Mucosa of descending colon (tissue), 3 donors: ENCODE measurements at regions not wholly inside any gene's neighbourhood (a gene's known extent, or its start where the extent isn't known, plus 50 kb on each side); places are given as distances from the start of the nearest gene placed in this dataset.

ENCODE experiments used
- ATAC-seq: fragments of 200-7000 bp; cut with Tn5 transposase; one replicate; pipeline ENCODE4 v1.9.1; 2020; ENCODE audit warnings: mild to moderate bottlenecking, moderate library complexity
- DNase-seq, 3 donors: peaks; one replicate each; pipeline ENCODE4 v3.0.0-alpha.2; 2020
- H3K36me3 ChIP-seq: fragments of 200-600 bp; one replicate; pipeline ENCODE4 v1.8.0; 2021; ENCODE audit warnings: low read depth, mild to moderate bottlenecking
- H3K4me1 ChIP-seq: fragments of 200-600 bp; one replicate; pipeline ENCODE4 v1.8.0; 2021; ENCODE audit warnings: low read depth, mild to moderate bottlenecking
- H3K4me3 ChIP-seq: fragments of 200-600 bp; one replicate; pipeline ENCODE4 v1.8.0; 2021; ENCODE audit warnings: mild to moderate bottlenecking
- H3K9me3 ChIP-seq: fragments of 200-600 bp; one replicate; pipeline ENCODE4 v1.8.0; 2021; ENCODE audit warnings: mild to moderate bottlenecking
- CTCF ChIP-seq: fragments of 200-600 bp; IDR thresholded peaks from one replicate; pipeline ENCODE4 v1.8.0; 2022; ENCODE audit warnings: antibody characterized with exemption, mild to moderate bottlenecking
- intact Hi-C, 2 donors: fragments of 100-400 bp; cut with DNase I in 1 of 2; cut with micrococcal nuclease in 1 of 2; formaldehyde crosslinking; loops; one replicate each; pipeline versions ENCODE4 v1.11.0 to v1.11.1; 2022; cut with DNase I, micrococcal nuclease
- donor health status: DM: no; HTN: no; CAD: no; lungs with moderate emphysema.
- donor health status: DM: no; HTN: no; CAD: no.
- donor health status: DM: no; HTN: yes; CAD: no.

GRCh38 chr5:141790630-141791029, 87.6 kb downstream of the PCDH1 start:
- no peaks in the 10 kb centered on the region for H3K36me3 ChIP-seq
- intact Hi-C loops, result no loop called here
- no peak for TF ChIP-seq CTCF
- H3K4me1 ChIP-seq, result no peaks in the 10 kb centered on the region
- ATAC-seq (no peak), DNase-seq (no peak)
- no peaks in the 10 kb centered on the region for H3K9me3 ChIP-seq
- H3K4me3 ChIP-seq, result no peak overlapping the region

GRCh38 chr5:141789330-141789729, 88.9 kb downstream of the PCDH1 start:
- H3K4me1 ChIP-seq, result no peaks in the 10 kb centered on the region
- no peak overlapping the region for H3K4me3 ChIP-seq
- no peaks in the 10 kb centered on the region for H3K9me3 ChIP-seq
- ATAC-seq (no peak), DNase-seq (no peak)
- TF ChIP-seq CTCF, result no peak
- intact Hi-C loops, result no loop called here
- no peaks in the 10 kb centered on the region for H3K36me3 ChIP-seq

- intact Hi-C loops, result no loop called here
- ATAC-seq, result no peak
Observed at GRCh38 chr5:141788296-141788970, 89.8 kb downstream of the PCDH1 start.

GRCh38 chr5:141787376-141787775, 90.8 kb downstream of the PCDH1 start:
- DNase-seq (no peak), ATAC-seq (no peak)
- Histone ChIP-seq H3K4me3 (no peak overlapping the region), H3K4me1 (no peaks in the 10 kb centered on the region), H3K36me3 (no peaks in the 10 kb centered on the region), H3K9me3 (no peaks in the 10 kb centered on the region)
- TF ChIP-seq CTCF, result no peak
- intact Hi-C loops, result no loop called here

More at GRCh38 chr5:141788296-141788970, 89.8 kb downstream of the PCDH1 start:
- no peak for DNase-seq
- no peak overlapping the region for H3K4me3 ChIP-seq
- no peak for TF ChIP-seq CTCF
- no peaks in the 10 kb centered on the region for H3K4me1 ChIP-seq
- no peaks in the 10 kb centered on the region for H3K9me3 ChIP-seq
- H3K36me3 ChIP-seq, result no peaks in the 10 kb centered on the region

- intact Hi-C loops, result no loop called here
- Histone ChIP-seq H3K4me3 (no peak overlapping the region), H3K9me3 (no peaks in the 10 kb centered on the region), H3K4me1 (no peaks in the 10 kb centered on the region), H3K36me3 (no peaks in the 10 kb centered on the region)
- no peak for TF ChIP-seq CTCF
- no peak for ATAC-seq
- no peak for DNase-seq
Observed at GRCh38 chr5:141786700-141787099, 91.5 kb downstream of the PCDH1 start.

- ATAC-seq (no peak), DNase-seq (no peak)
- no peaks in the 10 kb centered on the region for H3K9me3 ChIP-seq
Observed at GRCh38 chr5:141785711-141786110, 92.5 kb downstream of the PCDH1 start.

More at GRCh38 chr5:141785711-141786110, 92.5 kb downstream of the PCDH1 start:
- intact Hi-C loops, result no loop called here
- Histone ChIP-seq H3K4me3 (no peak overlapping the region), H3K4me1 (no peaks in the 10 kb centered on the region), H3K36me3 (no peaks in the 10 kb centered on the region)
- TF ChIP-seq CTCF, result no peak
